Stomach (tissue), 4 donors: ENCODE measurements at regions not wholly inside any gene's neighbourhood (a gene's known extent, or its start where the extent isn't known, plus 50 kb on each side); places are given as distances from the start of the nearest gene placed in this dataset.

Experiments
- CTCF ChIP-seq, 7 experiments: fragments of 450-650 bp in 4 of 7; fragments of 200-600 bp in 3 of 7; sonication (generic) in 3 of 7; IDR thresholded peaks; one replicate each; pipeline ENCODE4 v1.5.1; 2016 to 2019; ENCODE audit warnings: antibody characterized with exemption in 7 of 7, control low read depth in 2 of 7, mild to moderate bottlenecking in 1 of 7
- POLR2AphosphoS5 ChIP-seq, 3 donors: sonication (generic); formaldehyde crosslinking; IDR thresholded peaks; one replicate each; pipeline ENCODE4 v1.6.1; 2016; ENCODE audit warnings: antibody characterized with exemption in 3 of 3

- no peak for TF ChIP-seq CTCF (IDR thresholded peaks at IDR 0.05)
- no peak for TF ChIP-seq POLR2AphosphoS5 (IDR thresholded peaks at IDR 0.05)
Measured at GRCh38 chr1:228939881-228940392, 204.7 kb downstream of the RHOU start.
